Stimulated activated naive CD4-positive, alpha-beta T cell treated with Interleukin-2 at 50 U/mL for 16 hours (primary cell): ENCODE measurements at regions not wholly inside any gene's neighbourhood (a gene's known extent, or its start where the extent isn't known, plus 50 kb on each side); places are given as distances from the start of the nearest gene placed in this dataset.
"Not testable (repeated sequence)": the region's sequence is repeated elsewhere in the genome, so short reads cannot be mapped to it uniquely, and the experiment has no call there.

Experiments
- DNase-seq: peaks from one replicate; lab custom pipeline; 2025; lab: John Stamatoyannopoulos, UW

- DNase-seq = no peak
Observed at GRCh38 chr6:97687916-97688315, 404.9 kb upstream of the MMS22L start.

GRCh38 chr6:97689078-97689754 is 406.2 kb upstream of the MMS22L start:
- no peak for DNase-seq

DNA sequence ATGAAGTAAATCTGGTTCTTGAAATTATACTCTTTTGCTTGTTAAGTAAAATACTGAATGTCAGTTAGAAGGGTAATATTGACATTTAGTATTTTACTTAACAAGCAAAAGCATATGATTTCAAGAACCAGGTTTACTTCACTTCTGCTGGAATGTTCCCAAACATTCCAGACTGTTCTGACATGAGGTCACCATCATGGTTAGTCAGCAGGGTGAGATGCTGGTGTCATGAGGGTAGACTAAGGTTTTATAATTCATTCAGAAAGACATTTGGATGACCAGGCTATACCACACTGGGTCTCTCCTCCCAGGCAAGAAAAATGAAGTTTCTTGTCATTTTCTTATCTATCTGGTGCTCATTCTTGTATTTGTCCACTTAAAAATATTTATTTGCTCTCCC is 414.4 kb upstream of the MMS22L start:
- DNase-seq = no peak

- no peak for DNase-seq
Observed at GRCh38 chr6:97701801-97702200, 418.8 kb upstream of the MMS22L start.

DNA sequence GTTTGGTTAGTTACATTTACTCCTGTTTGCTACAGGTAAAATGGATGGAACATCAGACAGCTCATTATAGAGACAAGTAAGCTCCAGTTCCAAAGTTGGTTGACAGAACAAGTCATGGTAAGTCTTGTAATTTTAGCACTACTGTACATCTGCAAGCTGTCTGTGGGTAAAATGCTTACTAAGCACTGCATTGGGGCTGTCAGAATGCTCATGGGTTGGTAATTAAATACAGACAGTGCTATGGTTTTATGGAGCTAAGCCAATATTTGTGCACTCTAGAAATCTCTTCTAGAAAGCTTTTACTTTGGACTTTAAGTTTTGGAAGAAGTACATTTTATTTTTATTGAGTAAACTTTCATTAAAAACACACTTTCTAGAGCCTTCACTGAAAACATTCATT is 419.2 kb upstream of the MMS22L start:
- DNase-seq = no peak

- DNase-seq = no peak
Observed at GRCh38 chr6:97703661-97704060, 420.6 kb upstream of the MMS22L start.

- DNase-seq = no peak
Observed at GRCh38 chr6:97705568-97705967, 422.6 kb upstream of the MMS22L start.

DNA sequence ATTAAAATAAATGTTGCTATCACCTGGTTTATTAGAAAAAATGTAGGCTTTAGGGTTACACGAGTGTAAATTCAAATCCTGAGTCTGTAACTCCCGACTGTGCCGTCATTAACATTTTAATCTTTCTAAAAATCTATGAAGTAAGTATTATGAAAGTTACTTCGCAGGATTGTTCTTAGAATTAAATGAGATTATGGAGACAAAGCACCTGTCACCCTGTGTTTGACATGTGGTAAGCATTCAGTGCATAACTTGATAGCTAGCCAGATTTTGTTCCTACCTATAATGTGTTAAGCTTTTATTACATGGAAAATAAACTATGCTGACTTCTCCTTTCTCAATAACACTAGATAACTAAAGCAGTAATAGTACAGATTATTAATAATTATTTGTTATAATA is 429.7 kb upstream of the MMS22L start:
- DNase-seq = no peak

DNA sequence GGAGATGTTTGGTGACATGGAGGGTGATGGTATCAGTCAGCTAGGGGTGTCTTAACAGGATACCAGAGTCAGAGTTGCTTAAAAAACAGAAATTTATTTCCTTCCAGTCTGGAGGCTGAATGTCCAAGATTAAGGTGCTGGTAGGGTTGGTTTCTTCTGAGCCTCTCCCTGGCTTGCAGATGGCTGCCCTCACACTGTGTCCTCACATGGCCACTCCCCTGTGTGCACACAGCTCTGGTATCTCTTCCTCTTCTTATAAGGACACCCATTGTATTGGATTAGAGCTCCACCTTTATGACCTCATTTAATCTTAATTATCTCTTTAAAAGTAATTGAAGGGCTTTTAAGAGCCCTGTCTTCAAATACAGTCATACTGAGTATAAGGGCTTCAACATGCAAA is 431.8 kb upstream of the MMS22L start:
- DNase-seq = no peak

DNA sequence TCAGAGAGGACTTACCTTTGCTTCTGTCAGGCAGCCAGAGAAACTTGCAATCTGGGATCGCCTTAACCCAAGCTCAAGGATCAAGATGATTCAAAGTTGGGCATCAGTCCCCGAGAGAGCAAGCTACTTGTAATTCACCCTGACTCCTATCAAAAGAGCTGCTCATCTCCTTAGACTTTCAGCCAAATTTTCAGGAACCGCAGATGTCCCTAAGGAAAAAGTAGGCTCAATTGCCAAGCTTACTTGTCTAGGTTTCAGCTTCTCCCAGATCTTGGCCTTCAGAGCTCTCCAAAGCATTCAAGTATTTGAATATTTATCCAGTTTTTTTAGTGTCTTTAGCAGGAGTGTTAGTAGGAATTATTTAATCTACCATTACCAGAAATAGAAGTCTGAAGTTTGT is 434.1 kb upstream of the MMS22L start:
- DNase-seq = no peak

DNA sequence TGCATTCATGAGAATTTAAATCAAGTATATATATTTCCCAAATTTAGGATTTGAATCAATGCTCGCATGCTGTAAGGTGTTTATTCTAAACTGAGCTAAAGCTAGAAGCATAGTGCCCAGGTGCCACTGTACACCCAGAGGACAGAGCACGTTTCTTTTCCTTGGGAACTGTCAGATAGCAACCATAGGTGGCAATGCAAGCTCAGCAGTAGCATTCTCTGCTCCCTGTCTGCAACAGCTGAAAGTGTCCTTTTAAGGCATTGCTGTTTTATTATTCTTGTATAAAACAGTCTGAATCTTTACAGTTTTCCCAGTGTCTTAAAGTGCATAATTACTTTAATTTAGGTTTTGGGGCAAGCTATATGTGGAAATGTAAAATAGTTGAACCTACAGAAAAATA is 443.4 kb upstream of the MMS22L start:
- DNase-seq = no peak

- DNase-seq = no peak
Observed at GRCh38 chr6:97732045-97732444, 449.0 kb upstream of the MMS22L start.

- DNase-seq = no peak
Observed at GRCh38 chr6:97757575-97757974, 474.6 kb upstream of the MMS22L start.

DNA sequence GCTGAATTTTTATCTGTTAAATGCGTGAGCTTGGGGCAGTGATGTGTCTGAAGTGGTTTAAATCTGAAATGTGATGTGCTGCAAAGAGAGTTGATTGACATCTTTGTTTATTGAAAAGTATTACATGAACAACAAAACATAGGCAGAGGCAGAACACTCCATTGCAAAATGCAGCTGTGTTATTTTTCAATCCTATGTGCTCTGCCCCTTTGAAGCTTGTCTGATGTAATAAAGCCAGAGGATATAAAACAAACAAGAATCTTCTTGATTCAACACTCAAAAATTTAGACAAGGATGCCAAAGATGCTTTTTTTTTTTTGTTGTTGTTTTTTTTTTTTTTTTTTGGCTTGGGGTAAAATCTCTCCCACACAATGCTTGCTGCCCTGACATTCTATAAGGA is 482.4 kb upstream of the MMS22L start:
- no peak for DNase-seq

DNA sequence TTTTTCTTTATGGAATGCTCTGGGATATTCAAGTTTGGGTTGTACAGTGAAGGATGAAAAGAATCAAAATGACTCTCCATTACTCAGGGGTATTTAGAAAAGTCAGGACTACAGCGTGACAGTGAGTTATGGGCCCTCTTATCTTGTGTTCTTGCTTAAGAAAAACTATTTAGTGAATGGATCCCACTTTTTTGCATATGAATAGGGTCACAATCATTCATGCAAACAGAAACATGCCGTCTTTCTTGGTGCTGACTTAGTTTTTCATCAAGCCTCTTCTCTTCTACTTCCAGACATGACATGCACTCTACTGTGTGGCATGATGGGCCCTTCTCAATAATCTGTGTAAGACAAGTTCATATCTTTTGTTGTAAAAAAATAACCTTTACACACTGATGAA is 488.4 kb upstream of the MMS22L start:
- no peak for DNase-seq

DNA sequence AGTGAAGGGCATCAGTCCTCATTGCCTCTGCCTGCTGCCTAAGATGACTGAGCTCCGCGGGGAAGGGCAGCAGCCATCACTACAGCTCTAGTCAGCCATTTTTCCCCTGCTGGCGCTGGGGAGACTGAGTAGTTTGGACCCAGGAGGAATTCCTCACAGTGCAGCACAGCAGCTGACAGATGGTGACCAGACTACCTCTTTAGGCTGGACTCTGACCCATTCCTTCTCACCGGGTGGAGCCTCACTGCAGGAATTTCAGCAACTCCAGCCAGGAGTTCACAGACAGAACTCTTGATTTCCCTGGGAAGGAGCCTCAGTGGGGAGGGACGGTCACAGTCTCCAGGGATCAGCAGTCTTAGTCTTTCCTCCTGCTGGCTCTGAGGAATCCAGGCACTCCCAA is 492.0 kb upstream of the MMS22L start:
- no peak for DNase-seq

DNA sequence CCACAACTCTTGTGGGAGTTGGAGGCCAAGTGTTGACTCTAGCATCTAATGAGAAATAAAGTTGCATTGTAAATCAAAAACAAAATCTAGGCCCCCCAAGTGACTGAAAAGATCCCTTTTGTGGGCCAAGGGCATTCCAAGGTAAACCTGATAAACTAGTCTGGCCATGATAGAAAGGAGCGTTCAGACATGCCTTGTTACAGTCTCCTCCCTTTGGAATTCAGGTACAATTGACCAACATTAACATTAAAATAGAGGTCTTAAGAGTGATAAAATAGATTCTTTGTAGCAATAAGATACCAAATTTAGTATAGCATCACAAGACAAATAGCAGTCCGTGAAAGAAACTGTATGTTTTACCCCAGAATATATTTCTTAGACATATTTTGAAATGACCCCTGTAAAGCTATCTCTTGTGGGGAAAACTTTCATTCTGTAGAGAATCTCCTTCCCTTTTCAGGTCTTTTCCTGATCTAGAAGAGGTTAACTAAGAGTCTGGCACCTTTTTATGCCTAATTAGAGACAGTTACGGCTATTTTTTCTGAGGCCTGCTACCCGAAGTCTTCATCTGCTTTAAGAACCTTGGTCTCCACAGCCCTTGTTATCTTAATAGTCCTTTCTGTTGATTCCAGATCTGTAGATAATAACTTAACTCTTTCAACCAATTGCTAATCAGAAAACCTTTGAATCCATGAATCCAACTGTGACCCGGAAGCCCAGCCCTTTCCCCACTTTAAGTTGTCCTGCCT is 495.4 kb upstream of the MMS22L start:
- DNase-seq = no peak

DNA sequence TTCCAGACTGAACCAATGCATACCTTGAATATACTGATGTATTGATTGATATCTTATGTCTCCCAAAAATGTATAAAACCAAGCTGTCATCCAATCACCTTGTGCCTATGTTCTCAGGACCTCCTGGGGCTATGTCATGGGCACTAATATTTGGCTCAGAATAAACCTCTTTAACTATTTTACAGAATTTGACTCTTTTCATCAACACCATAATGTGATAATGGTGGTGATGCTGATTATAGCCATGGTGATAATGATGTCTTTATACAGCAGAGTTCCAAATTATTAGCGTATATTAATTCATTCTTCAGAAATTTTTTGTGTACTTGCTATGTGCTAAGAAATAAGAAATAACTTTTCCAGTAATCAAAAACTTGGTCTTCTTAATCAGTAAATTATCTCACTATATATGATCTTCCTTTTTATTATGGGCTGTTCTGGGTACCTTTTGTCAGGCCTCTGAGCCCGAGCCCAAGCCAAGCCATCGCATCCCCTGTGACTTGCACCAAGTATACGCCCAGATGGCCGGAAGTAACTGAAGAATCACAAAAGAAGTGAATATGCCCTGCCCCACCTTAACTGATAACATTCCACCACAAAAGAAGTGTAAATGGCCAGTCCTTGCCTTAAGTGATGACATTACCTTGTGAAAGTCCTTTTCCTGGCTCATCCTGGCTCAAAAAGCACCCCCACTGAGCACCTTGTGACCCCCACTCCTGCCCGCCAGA is 496.2 kb upstream of the MMS22L start:
- DNase-seq = not testable (repeated sequence)

DNA sequence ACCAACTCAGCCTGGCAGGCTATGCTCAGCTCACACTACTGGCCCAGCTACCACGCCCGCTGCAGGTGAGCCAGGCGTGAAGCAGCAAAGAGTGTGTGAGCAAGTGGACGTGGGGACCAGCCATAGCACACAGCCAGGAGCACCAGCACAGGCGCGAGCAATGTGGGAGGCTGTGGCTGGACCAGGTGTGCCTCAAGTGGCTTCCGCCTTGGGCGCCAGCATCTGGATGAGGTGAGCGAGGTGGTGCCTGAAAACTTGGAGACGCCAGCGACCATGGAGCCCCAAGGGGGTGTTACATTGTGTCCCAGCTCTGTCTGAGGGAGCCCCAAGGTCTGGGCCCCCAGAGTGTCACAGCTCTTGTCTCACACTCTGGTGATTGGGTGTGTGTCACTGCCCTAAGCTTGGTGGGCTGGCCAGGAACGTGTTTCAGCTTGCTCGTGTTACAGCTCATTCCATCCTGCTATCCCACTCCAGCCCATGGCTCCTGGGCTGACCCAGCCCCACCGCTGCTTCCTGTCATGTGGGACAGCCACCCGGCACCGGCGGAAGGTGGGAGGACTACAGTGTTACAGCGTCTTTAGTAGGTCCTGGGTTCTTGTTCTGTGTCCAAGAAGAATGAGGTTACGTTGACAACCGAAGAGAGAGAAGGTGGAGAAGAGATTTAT is 508.0 kb upstream of the MMS22L start:
- no peak for DNase-seq

GRCh38 chr6:97805596-97805995 is 522.6 kb upstream of the MMS22L start:
- no peak for DNase-seq

DNA sequence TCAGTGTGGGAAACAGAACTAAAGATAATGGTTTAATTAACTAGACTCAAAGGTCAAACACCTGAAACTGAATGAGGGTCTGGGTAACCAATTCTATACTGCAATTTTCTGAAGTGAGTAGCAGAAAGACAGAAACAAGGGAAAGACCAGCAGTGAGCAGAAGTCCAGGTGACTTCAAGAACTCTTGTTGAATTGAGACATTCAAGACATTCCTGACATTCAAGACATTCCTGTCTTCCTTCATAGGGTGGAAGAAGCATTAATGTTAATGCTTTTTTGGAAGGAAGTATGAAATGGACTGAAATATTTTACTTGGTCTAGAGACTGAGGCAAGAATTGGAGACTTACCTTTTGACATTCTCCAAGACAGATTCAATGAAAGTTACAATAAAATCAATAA is 529.9 kb upstream of the MMS22L start:
- no peak for DNase-seq

GRCh38 chr6:97813889-97814567 is 531.0 kb upstream of the MMS22L start:
- no peak for DNase-seq
